ENCODE measurements at regions not wholly inside any gene's neighbourhood (a gene's known extent, or its start where the extent isn't known, plus 50 kb on each side); places are given as distances from the start of the nearest gene placed in this dataset.

- no peaks in the 10 kb centered on the region for H3K4me1 Mint-ChIP-seq
- ChIA-PET CTCF (no interaction called here), POLR2A (no interaction called here)
- Histone ChIP-seq H3K36me3 (ENCODE audit: control insufficient read depth in 2 of 2, extremely low read depth in 1 of 2, insufficient read depth in 1 of 2, low read length in 1 of 2) (no peaks in the 10 kb centered on the region), H3K4me3 (ENCODE audit: control insufficient read depth in 1 of 2, extremely low read depth in 1 of 2, low read length in 1 of 2) (no peak overlapping the region), H3K27me3 (replicated peaks in 1 of 2; ENCODE audit: control insufficient read depth in 2 of 2, extremely low read depth in 1 of 2, insufficient read depth in 2 of 2, low read length in 1 of 2) (peaks cover 0 to 4% of the 10 kb centered on the region in 2 experiments), H3K4me1 (ENCODE audit: control insufficient read depth in 1 of 2, extremely low read depth in 1 of 2, insufficient read depth in 2 of 2, low read length in 2 of 2) (no peaks in the 10 kb centered on the region), H3K9me3 (no peaks in the 10 kb centered on the region), H3K27ac (ENCODE audit: low read length) (no peak overlapping the region)
- ATAC-seq (replicated peaks in 1 of 4), result no peak
- 96% methylated on average over 5 of the region's 6 CpGs for WGBS (ENCODE audit: insufficient coverage)
- no peak overlapping the region for H3K4me3 Mint-ChIP-seq
- H3K36me3 Mint-ChIP-seq, result no peaks in the 10 kb centered on the region
- no peaks in the 10 kb centered on the region for H3K9me3 Mint-ChIP-seq
- no peak for DNase-seq
- no peak overlapping the region for H3K27ac Mint-ChIP-seq
- peaks cover 8 to 17% of the 10 kb centered on the region in 2 donors for H3K27me3 Mint-ChIP-seq
Observed at GRCh38 chr6:163930012-163930411, 515.5 kb downstream of the QKI start.

- ChIA-PET POLR2A (no interaction called here), CTCF (no interaction called here)
- 83% methylated on average over 3 of the region's 3 CpGs for WGBS (ENCODE audit: insufficient coverage)
- no peak overlapping the region for H3K27ac ChIP-seq (ENCODE audit: low read length)
- no peaks in the 10 kb centered on the region for H3K4me1 ChIP-seq (ENCODE audit: control insufficient read depth in 1 of 2, extremely low read depth in 1 of 2, insufficient read depth in 2 of 2, low read length in 2 of 2)
- no peak overlapping the region for H3K27ac Mint-ChIP-seq
- H3K9me3 ChIP-seq, result no peaks in the 10 kb centered on the region
- H3K4me3 ChIP-seq (ENCODE audit: control insufficient read depth in 1 of 2, extremely low read depth in 1 of 2, low read length in 1 of 2), result no peak overlapping the region
- H3K36me3 Mint-ChIP-seq, result no peaks in the 10 kb centered on the region
- H3K27me3 ChIP-seq (replicated peaks in 1 of 2; ENCODE audit: control insufficient read depth in 2 of 2, extremely low read depth in 1 of 2, insufficient read depth in 2 of 2, low read length in 1 of 2), result peaks cover 0 to 4% of the 10 kb centered on the region in 2 experiments
- H3K36me3 ChIP-seq (ENCODE audit: control insufficient read depth in 2 of 2, extremely low read depth in 1 of 2, insufficient read depth in 1 of 2, low read length in 1 of 2), result no peaks in the 10 kb centered on the region
- no peak overlapping the region for H3K4me3 Mint-ChIP-seq
- H3K4me1 Mint-ChIP-seq, result no peaks in the 10 kb centered on the region
- DNase-seq (no peak), ATAC-seq (replicated peaks in 1 of 4) (no peak)
- H3K27me3 Mint-ChIP-seq, result peaks cover 8 to 15% of the 10 kb centered on the region in 2 donors
- H3K9me3 Mint-ChIP-seq, result no peaks in the 10 kb centered on the region
Observed at GRCh38 chr6:163929538-163929937, 515.0 kb downstream of the QKI start.

- WGBS (ENCODE audit: insufficient coverage), result 66% methylated on average over 6 of the region's 7 CpGs
- H3K27me3 ChIP-seq (replicated peaks in 1 of 2; ENCODE audit: control insufficient read depth in 2 of 2, extremely low read depth in 1 of 2, insufficient read depth in 2 of 2, low read length in 1 of 2), result peaks cover 0 to 2% of the 10 kb centered on the region in 2 experiments
- ATAC-seq (replicated peaks in 1 of 4), result no peak
- peaks cover 0 to 4% (median 0%) of the 10 kb centered on the region in 3 donors for H3K9me3 Mint-ChIP-seq
- H3K27ac Mint-ChIP-seq, result no peak overlapping the region
- no peaks in the 10 kb centered on the region for H3K4me1 ChIP-seq (ENCODE audit: control insufficient read depth in 1 of 2, extremely low read depth in 1 of 2, insufficient read depth in 2 of 2, low read length in 2 of 2)
- no peaks in the 10 kb centered on the region for H3K36me3 Mint-ChIP-seq
- no peak overlapping the region for H3K4me3 ChIP-seq (ENCODE audit: control insufficient read depth in 1 of 2, extremely low read depth in 1 of 2, low read length in 1 of 2)
- ChIA-PET POLR2A (no interaction called here), CTCF (interaction anchor here in 1 of 2 donors (0.9 kb wide), 1 partner anchor 18 kb away, joined by 9 read pairs; no protein-coding TSS in a partner anchor)
- H3K36me3 ChIP-seq (ENCODE audit: control insufficient read depth in 2 of 2, extremely low read depth in 1 of 2, insufficient read depth in 1 of 2, low read length in 1 of 2), result no peaks in the 10 kb centered on the region
- H3K4me1 Mint-ChIP-seq, result no peaks in the 10 kb centered on the region
- DNase-seq, result no peak
- no peak overlapping the region for H3K4me3 Mint-ChIP-seq
- H3K27me3 Mint-ChIP-seq, result peaks cover 0 to 7% of the 10 kb centered on the region in 2 donors
- H3K9me3 ChIP-seq, result no peaks in the 10 kb centered on the region
- no peak overlapping the region for H3K27ac ChIP-seq (ENCODE audit: low read length)
Observed at GRCh38 chr6:163926642-163927041, 512.1 kb downstream of the QKI start.

- H3K36me3 ChIP-seq (ENCODE audit: control insufficient read depth in 2 of 2, extremely low read depth in 1 of 2, insufficient read depth in 1 of 2, low read length in 1 of 2), result no peaks in the 10 kb centered on the region
- DNase-seq, result no peak
- H3K4me3 ChIP-seq (ENCODE audit: control insufficient read depth in 1 of 2, extremely low read depth in 1 of 2, low read length in 1 of 2), result no peak overlapping the region
- H3K36me3 Mint-ChIP-seq, result no peaks in the 10 kb centered on the region
- ATAC-seq (replicated peaks in 1 of 4), result no peak
- H3K27ac ChIP-seq (ENCODE audit: low read length), result no peak overlapping the region
- no peak overlapping the region for H3K4me3 Mint-ChIP-seq
- no peaks in the 10 kb centered on the region for H3K4me1 ChIP-seq (ENCODE audit: control insufficient read depth in 1 of 2, extremely low read depth in 1 of 2, insufficient read depth in 2 of 2, low read length in 2 of 2)
- H3K9me3 Mint-ChIP-seq, result peaks cover 0 to 4% (median 0%) of the 10 kb centered on the region in 3 donors
- no peak overlapping the region for H3K27ac Mint-ChIP-seq
- WGBS (ENCODE audit: insufficient coverage), result 76% methylated on average over 4 of the region's 5 CpGs
- peaks cover 0 to 7% of the 10 kb centered on the region in 2 donors for H3K27me3 Mint-ChIP-seq
- ChIA-PET POLR2A (no interaction called here), CTCF (no interaction called here)
- H3K4me1 Mint-ChIP-seq, result no peaks in the 10 kb centered on the region
- no peaks in the 10 kb centered on the region for H3K9me3 ChIP-seq
- peaks cover 0 to 2% of the 10 kb centered on the region in 2 experiments for H3K27me3 ChIP-seq (replicated peaks in 1 of 2; ENCODE audit: control insufficient read depth in 2 of 2, extremely low read depth in 1 of 2, insufficient read depth in 2 of 2, low read length in 1 of 2)
Observed at GRCh38 chr6:163925839-163926238, 511.3 kb downstream of the QKI start.

GRCh38 chr6:163923658-163924411 lies 509.3 kb downstream of the QKI start:
- DNase-seq, result no peak
- Histone ChIP-seq H3K36me3 (ENCODE audit: control insufficient read depth in 2 of 2, extremely low read depth in 1 of 2, insufficient read depth in 1 of 2, low read length in 1 of 2) (no peaks in the 10 kb centered on the region), H3K4me3 (ENCODE audit: control insufficient read depth in 1 of 2, extremely low read depth in 1 of 2, low read length in 1 of 2) (no peak overlapping the region), H3K27me3 (replicated peaks in 1 of 2; ENCODE audit: control insufficient read depth in 2 of 2, extremely low read depth in 1 of 2, insufficient read depth in 2 of 2, low read length in 1 of 2) (peaks cover 0 to 2% of the 10 kb centered on the region in 2 experiments), H3K4me1 (ENCODE audit: control insufficient read depth in 1 of 2, extremely low read depth in 1 of 2, insufficient read depth in 2 of 2, low read length in 2 of 2) (no peaks in the 10 kb centered on the region), H3K27ac (ENCODE audit: low read length) (no peak overlapping the region), H3K9me3 (no peaks in the 10 kb centered on the region)
- Mint-ChIP-seq H3K9me3 (peaks cover 0 to 4% (median 0%) of the 10 kb centered on the region in 3 donors), H3K4me1 (no peaks in the 10 kb centered on the region), H3K36me3 (no peaks in the 10 kb centered on the region), H3K4me3 (no peak overlapping the region), H3K27ac (no peak overlapping the region), H3K27me3 (peaks cover 0 to 4% of the 10 kb centered on the region in 2 donors)
- no peak for ATAC-seq (replicated peaks in 1 of 4)
- ChIA-PET POLR2A (no interaction called here), CTCF (no interaction called here)
- 85% methylated on average over 13 of the region's 15 CpGs for WGBS (ENCODE audit: insufficient coverage)

GRCh38 chr6:163922562-163922961 lies 508.0 kb downstream of the QKI start:
- peaks cover 0 to 2% of the 10 kb centered on the region in 2 experiments for H3K27me3 ChIP-seq (replicated peaks in 1 of 2; ENCODE audit: control insufficient read depth in 2 of 2, extremely low read depth in 1 of 2, insufficient read depth in 2 of 2, low read length in 1 of 2)
- ChIA-PET POLR2A (no interaction called here), CTCF (interaction anchor here in 1 of 2 donors (0.6 kb wide), 1 partner anchor 1074 kb away, joined by 3 read pairs; no protein-coding TSS in a partner anchor)
- H3K27ac ChIP-seq (ENCODE audit: low read length), result no peak overlapping the region
- peaks cover 0 to 4% (median 0%) of the 10 kb centered on the region in 3 donors for H3K9me3 Mint-ChIP-seq
- WGBS (ENCODE audit: insufficient coverage), result no CpG with 5 or more reads among the region's 4 CpGs
- no peak overlapping the region for H3K4me3 ChIP-seq (ENCODE audit: control insufficient read depth in 1 of 2, extremely low read depth in 1 of 2, low read length in 1 of 2)
- H3K36me3 ChIP-seq (ENCODE audit: control insufficient read depth in 2 of 2, extremely low read depth in 1 of 2, insufficient read depth in 1 of 2, low read length in 1 of 2), result no peaks in the 10 kb centered on the region
- no peak overlapping the region for H3K27ac Mint-ChIP-seq
- no peak overlapping the region for H3K4me3 Mint-ChIP-seq
- no peak for DNase-seq
- no peaks in the 10 kb centered on the region for H3K36me3 Mint-ChIP-seq
- H3K4me1 Mint-ChIP-seq, result no peaks in the 10 kb centered on the region
- no peaks in the 10 kb centered on the region for H3K4me1 ChIP-seq (ENCODE audit: control insufficient read depth in 1 of 2, extremely low read depth in 1 of 2, insufficient read depth in 2 of 2, low read length in 2 of 2)
- H3K27me3 Mint-ChIP-seq, result peaks cover 0 to 4% of the 10 kb centered on the region in 2 donors
- ATAC-seq (replicated peaks in 1 of 4), result no peak
- H3K9me3 ChIP-seq, result no peaks in the 10 kb centered on the region

Measured in T-cell (primary cell).